MV-4-11 (cell line): ENCODE measurements at regions not wholly inside any gene's neighbourhood (a gene's known extent, or its start where the extent isn't known, plus 50 kb on each side); places are given as distances from the start of the nearest gene placed in this dataset.
A peak's percentile ranks its signal among the peaks of the same experiment; 100 is the strongest.
"Not testable (repeated sequence)": the region's sequence is repeated elsewhere in the genome, so short reads cannot be mapped to it uniquely, and the experiment has no call there.

Experiments
- DNase-seq: peaks from one replicate; lab custom pipeline; 2025; lab: John Stamatoyannopoulos, UW

- no peak for DNase-seq
Measured at GRCh38 chr7:149633976-149634945, 136.7 kb upstream of the ZNF746 start.

- DNase-seq = not testable (repeated sequence)
Measured at GRCh38 chr7:149628361-149629149, 130.9 kb upstream of the ZNF746 start.

GRCh38 chr7:149627911-149628310, 130.3 kb upstream of the ZNF746 start:
- no peak for DNase-seq

DNA sequence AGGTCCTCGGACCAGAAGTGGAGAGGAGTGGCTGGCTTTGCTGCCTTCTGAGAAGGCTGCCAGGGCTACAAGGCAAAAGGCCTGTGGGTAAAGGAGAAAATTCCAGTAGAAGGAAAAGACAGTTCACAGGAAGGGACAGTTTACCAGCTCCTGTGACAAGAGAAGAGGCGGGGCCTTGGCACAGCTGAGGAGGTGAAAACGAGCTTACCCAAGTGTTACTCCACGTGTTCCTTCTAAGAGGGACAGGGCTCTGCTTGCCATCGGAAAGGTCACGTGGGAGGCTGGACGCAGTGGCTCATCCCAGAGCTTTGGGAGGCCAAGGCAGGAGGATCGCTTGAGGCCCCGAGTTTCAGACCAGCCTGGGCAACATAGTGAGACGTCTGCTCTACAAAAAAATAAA, 129.4 kb upstream of the ZNF746 start:
- no peak for DNase-seq

DNA sequence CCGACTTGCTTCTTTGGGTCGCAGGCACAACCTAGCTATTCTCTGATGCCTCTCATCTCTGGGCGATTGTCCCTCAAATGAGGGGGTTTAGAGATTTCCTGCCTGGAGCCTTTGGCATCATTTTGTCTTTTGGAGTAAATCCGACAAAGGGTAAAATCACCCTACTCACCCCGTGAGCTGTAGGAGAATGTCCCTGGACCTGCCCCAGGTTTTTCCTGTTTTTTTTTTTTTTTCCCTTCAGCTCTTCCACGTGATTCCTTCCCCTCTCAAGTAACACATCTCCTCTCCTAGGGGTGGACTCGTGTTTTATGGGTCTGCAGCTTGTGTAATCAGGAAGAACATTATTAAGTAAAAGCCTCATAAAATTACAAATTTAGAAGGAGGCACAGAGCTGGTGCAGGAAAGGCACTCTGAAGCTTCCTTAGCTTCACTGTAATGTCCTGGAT, 128.4 kb upstream of the ZNF746 start:
- DNase-seq = no peak

- peak; percentile 48 for DNase-seq
Measured at GRCh38 chr7:149625340-149625946, 127.8 kb upstream of the ZNF746 start.

DNA sequence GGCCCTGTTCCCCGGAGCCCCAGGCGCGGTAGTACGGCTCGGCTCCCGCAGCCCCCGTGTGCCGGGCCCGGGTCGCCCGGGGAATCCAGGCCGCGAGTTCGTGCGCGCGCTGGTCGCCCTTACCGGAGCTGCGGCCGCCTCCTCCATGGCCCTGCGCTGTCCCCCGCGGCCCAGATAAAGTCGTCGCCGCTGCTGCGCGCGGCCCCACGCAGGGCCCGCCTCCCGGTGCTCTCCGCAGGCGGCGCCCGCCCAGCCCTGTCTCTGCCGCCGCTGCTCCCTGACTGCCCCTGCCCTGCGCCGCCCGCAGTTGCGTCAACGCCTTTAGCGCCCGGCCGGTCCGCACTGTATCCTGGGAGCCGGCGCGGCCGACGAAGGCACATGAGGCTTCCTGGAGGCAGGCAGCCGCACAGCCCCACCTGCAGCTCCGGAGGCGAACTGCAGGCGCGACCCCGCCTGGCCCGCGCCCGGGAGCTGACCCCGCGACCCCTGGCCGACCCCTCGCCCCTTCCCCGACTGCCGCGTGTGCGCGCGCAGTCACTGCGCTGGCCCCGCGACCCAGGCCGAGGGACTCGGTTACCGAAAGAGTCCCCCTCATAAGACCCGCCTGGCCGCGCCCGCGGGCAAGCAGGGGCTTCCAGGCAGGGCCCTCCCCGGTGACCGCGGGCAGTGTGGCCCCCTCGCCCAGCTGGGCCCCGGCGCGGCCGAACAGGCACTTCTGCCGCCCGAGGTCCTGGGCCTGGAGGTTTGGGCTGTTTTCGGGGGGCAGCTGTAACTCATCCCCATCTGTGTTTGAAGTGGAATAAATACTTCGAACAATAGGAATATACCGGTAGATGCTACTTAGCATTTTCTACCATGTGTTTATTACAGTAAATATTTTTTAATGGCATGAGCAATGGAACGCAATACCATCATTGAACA, 127.1 kb upstream of the ZNF746 start:
- DNase-seq = peak; percentile 91

- no peak for DNase-seq
Measured at GRCh38 chr7:149624006-149624405, 126.4 kb upstream of the ZNF746 start.

GRCh38 chr7:149623262-149623997, 125.8 kb upstream of the ZNF746 start:
- not testable (repeated sequence) for DNase-seq

GRCh38 chr7:149622444-149623210, 125.0 kb upstream of the ZNF746 start:
- peak; percentile 27 for DNase-seq

GRCh38 chr7:149621776-149622175, 124.2 kb upstream of the ZNF746 start:
- DNase-seq = no peak

- DNase-seq = no peak
Measured at GRCh38 chr7:149620961-149621360, 123.4 kb upstream of the ZNF746 start.

GRCh38 chr7:149616898-149617297, 119.3 kb upstream of the ZNF746 start:
- DNase-seq = no peak

GRCh38 chr7:149615690-149616270, 118.2 kb upstream of the ZNF746 start:
- no peak for DNase-seq

DNA sequence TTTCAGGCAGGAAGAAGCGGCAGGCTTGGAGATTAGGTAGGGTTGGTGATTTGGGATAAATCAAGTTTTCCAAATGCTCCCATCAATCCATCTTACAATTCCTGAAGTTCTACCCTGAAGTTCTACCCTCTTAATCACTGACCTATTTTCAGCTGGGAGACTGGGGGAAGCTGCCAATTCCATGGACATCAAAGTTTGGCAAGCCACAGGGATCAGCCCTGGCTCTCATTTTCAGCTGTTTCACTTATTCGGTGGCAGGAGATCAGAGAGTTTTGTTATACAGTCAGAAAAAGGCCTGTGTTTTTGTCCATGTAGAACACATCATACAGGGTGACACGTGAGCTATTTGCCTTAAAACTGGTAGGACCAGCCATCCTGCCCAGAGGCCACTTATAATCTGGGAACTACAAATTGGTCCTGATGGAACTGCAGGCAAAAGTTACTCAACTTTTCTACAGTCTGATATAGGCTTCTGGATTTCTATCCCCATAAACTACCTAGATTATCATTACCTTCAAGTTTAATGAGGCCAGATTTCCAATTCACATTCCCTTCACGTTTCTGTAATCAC, 112.9 kb upstream of the ZNF746 start:
- DNase-seq = no peak

DNA sequence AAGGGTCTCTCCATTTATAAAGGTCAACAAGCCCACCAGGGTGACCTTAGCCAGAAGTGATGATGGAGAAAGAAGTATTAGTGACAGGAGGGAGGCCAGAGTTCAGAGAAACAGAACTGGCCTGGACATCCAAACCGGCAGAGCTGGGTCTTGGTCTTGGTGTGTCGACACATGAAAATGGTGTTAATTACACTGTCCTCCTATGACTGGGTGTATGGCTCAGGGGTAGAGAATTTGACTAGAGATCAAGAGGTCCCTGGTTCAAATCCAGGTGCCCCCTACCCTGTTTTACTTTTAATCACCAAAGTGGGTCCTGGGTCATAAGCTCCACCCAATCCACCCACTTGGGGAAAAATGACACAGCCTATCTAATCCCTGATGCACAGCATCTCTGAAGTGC, 110.6 kb upstream of the ZNF746 start:
- no peak for DNase-seq

- DNase-seq = no peak
Measured at GRCh38 chr7:149607683-149608082, 110.1 kb upstream of the ZNF746 start.

- no peak for DNase-seq
Measured at GRCh38 chr7:149606826-149607225, 109.2 kb upstream of the ZNF746 start.

DNA sequence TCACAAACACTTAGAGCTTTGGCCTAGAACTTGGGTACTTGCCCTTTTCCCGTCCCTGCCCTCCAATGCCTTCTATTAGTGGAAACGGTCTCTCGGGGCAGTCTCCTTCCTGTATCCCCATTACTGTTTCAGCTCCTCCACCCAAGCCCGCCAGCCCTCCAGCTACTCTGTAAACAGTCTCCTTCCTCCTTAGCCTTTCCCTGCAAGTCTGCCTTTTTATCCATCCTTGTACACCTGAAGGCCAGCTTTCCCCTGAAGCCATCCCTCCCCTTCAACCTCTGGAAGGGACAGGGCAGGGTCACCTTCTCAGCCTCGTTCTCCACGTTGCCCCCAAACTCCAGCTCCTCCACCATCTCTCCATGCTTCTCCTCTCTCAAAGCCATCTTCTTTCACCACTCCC, 108.1 kb upstream of the ZNF746 start:
- no peak for DNase-seq
